ENCODE measurements at regions not wholly inside any gene's neighbourhood (a gene's known extent, or its start where the extent isn't known, plus 50 kb on each side); places are given as distances from the start of the nearest gene placed in this dataset.
"Not testable (repeated sequence)": the region's sequence is repeated elsewhere in the genome, so short reads cannot be mapped to it uniquely, and the experiment has no call there.

GRCh38 chr4:49157630-49158029 lies 171.6 kb downstream of the CWH43 start:
- not testable (repeated sequence) for H3K27ac Mint-ChIP-seq; H3K4me3 ChIP-seq (replicated peaks in 1 of 3; ENCODE audit: low read depth in 2 of 3, low read length in 3 of 3); H4K20me1 ChIP-seq (ENCODE audit: insufficient read depth, low read length); H3K9ac ChIP-seq (ENCODE audit: insufficient read depth, low read length, poor library complexity, severe bottlenecking); H3K36me3 ChIP-seq (replicated peaks in 1 of 2; ENCODE audit: control insufficient read depth in 1 of 2, insufficient read depth in 2 of 2, low read length in 2 of 2); H3K36me3 Mint-ChIP-seq; H3K27me3 Mint-ChIP-seq (ENCODE audit: low read depth in 3 of 3); H3K79me2 ChIP-seq (ENCODE audit: insufficient read depth, low read length); H3K4me2 ChIP-seq (replicated peaks; ENCODE audit: extremely low read depth, low read length, poor library complexity, severe bottlenecking); DNase-seq; H3K27me3 ChIP-seq (ENCODE audit: control insufficient read depth in 2 of 2, insufficient read depth in 2 of 2, low read length in 2 of 2); H3K4me1 Mint-ChIP-seq; H3K27ac ChIP-seq (ENCODE audit: low read depth in 1 of 2, low read length in 2 of 2); H3K4me1 ChIP-seq (ENCODE audit: control insufficient read depth in 1 of 2, insufficient read depth in 2 of 2, low read length in 2 of 2); H3K4me3 Mint-ChIP-seq; H2AFZ ChIP-seq (ENCODE audit: insufficient read depth, low read depth, low read length, poor library complexity, severe bottlenecking)
- peaks cover 37 to 58% (median 48%) of the 10 kb centered on the region in 7 donors for H3K9me3 Mint-ChIP-seq
- intact Hi-C loops (cut with micrococcal nuclease), result loop anchor here in 1 of 2 donors (10.0 kb wide), 1 partner anchor 53 kb away; no protein-coding TSS in a partner anchor
- H3K9me3 ChIP-seq (replicated peaks in 1 of 2; ENCODE audit: control insufficient read depth in 1 of 2, insufficient read depth in 1 of 2, low read length in 2 of 2), result peaks cover 48 to 51% of the 10 kb centered on the region in 2 donors
- WGBS (ENCODE audit: insufficient coverage), result 73% methylated on average over 1 of the region's 2 CpGs

- H3K4me2 ChIP-seq (replicated peaks; ENCODE audit: extremely low read depth, low read length, poor library complexity, severe bottlenecking); H4K20me1 ChIP-seq (ENCODE audit: insufficient read depth, low read length); DNase-seq; H3K4me3 Mint-ChIP-seq; H3K27me3 Mint-ChIP-seq (ENCODE audit: low read depth in 3 of 3); H3K4me1 Mint-ChIP-seq; H3K36me3 Mint-ChIP-seq; H3K27me3 ChIP-seq (ENCODE audit: control insufficient read depth in 2 of 2, insufficient read depth in 2 of 2, low read length in 2 of 2); H3K36me3 ChIP-seq (replicated peaks in 1 of 2; ENCODE audit: control insufficient read depth in 1 of 2, insufficient read depth in 2 of 2, low read length in 2 of 2); intact Hi-C loops (cut with micrococcal nuclease); H3K27ac Mint-ChIP-seq; H2AFZ ChIP-seq (ENCODE audit: insufficient read depth, low read depth, low read length, poor library complexity, severe bottlenecking); H3K27ac ChIP-seq (ENCODE audit: low read depth in 1 of 2, low read length in 2 of 2); H3K4me3 ChIP-seq (replicated peaks in 1 of 3; ENCODE audit: low read depth in 2 of 3, low read length in 3 of 3); H3K9ac ChIP-seq (ENCODE audit: insufficient read depth, low read length, poor library complexity, severe bottlenecking); H3K79me2 ChIP-seq (ENCODE audit: insufficient read depth, low read length); H3K4me1 ChIP-seq (ENCODE audit: control insufficient read depth in 1 of 2, insufficient read depth in 2 of 2, low read length in 2 of 2): not testable (repeated sequence)
- H3K9me3 Mint-ChIP-seq, result peaks cover 6 to 24% (median 22%) of the 10 kb centered on the region in 7 donors
- WGBS (ENCODE audit: insufficient coverage), result 76% methylated on average over 17 of the region's 23 CpGs
- H3K9me3 ChIP-seq (replicated peaks in 1 of 2; ENCODE audit: control insufficient read depth in 1 of 2, insufficient read depth in 1 of 2, low read length in 2 of 2), result peaks cover 13 to 16% of the 10 kb centered on the region in 2 donors
Observed at GRCh38 chr4:49161111-49161541, 175.1 kb downstream of the CWH43 start.

GRCh38 chr4:49164916-49165315 lies 178.8 kb downstream of the CWH43 start:
- H3K9me3 ChIP-seq (replicated peaks in 1 of 2; ENCODE audit: control insufficient read depth in 1 of 2, insufficient read depth in 1 of 2, low read length in 2 of 2); H3K4me1 Mint-ChIP-seq; H3K4me3 ChIP-seq (replicated peaks in 1 of 3; ENCODE audit: low read depth in 2 of 3, low read length in 3 of 3); H3K9ac ChIP-seq (ENCODE audit: insufficient read depth, low read length, poor library complexity, severe bottlenecking); H3K27ac Mint-ChIP-seq; H3K36me3 Mint-ChIP-seq; H3K27me3 ChIP-seq (ENCODE audit: control insufficient read depth in 2 of 2, insufficient read depth in 2 of 2, low read length in 2 of 2); H2AFZ ChIP-seq (ENCODE audit: insufficient read depth, low read depth, low read length, poor library complexity, severe bottlenecking); H3K36me3 ChIP-seq (replicated peaks in 1 of 2; ENCODE audit: control insufficient read depth in 1 of 2, insufficient read depth in 2 of 2, low read length in 2 of 2); H4K20me1 ChIP-seq (ENCODE audit: insufficient read depth, low read length); H3K27ac ChIP-seq (ENCODE audit: low read depth in 1 of 2, low read length in 2 of 2); DNase-seq; H3K27me3 Mint-ChIP-seq (ENCODE audit: low read depth in 3 of 3); H3K4me1 ChIP-seq (ENCODE audit: control insufficient read depth in 1 of 2, insufficient read depth in 2 of 2, low read length in 2 of 2); H3K4me2 ChIP-seq (replicated peaks; ENCODE audit: extremely low read depth, low read length, poor library complexity, severe bottlenecking); H3K4me3 Mint-ChIP-seq; H3K79me2 ChIP-seq (ENCODE audit: insufficient read depth, low read length); intact Hi-C loops (cut with micrococcal nuclease): not testable (repeated sequence)
- 90% methylated on average over 2 of the region's 6 CpGs for WGBS (ENCODE audit: insufficient coverage)
- H3K9me3 Mint-ChIP-seq, result peaks cover 1 to 17% (median 11%) of the 10 kb centered on the region in 7 donors

GRCh38 chr4:49177847-49178246 lies 191.8 kb downstream of the CWH43 start:
- H3K79me2 ChIP-seq (ENCODE audit: insufficient read depth, low read length); H3K4me1 Mint-ChIP-seq; H4K20me1 ChIP-seq (ENCODE audit: insufficient read depth, low read length); H3K4me2 ChIP-seq (replicated peaks; ENCODE audit: extremely low read depth, low read length, poor library complexity, severe bottlenecking); intact Hi-C loops (cut with micrococcal nuclease); H3K4me1 ChIP-seq (ENCODE audit: control insufficient read depth in 1 of 2, insufficient read depth in 2 of 2, low read length in 2 of 2); H3K9ac ChIP-seq (ENCODE audit: insufficient read depth, low read length, poor library complexity, severe bottlenecking); H3K27me3 ChIP-seq (ENCODE audit: control insufficient read depth in 2 of 2, insufficient read depth in 2 of 2, low read length in 2 of 2); H3K36me3 ChIP-seq (replicated peaks in 1 of 2; ENCODE audit: control insufficient read depth in 1 of 2, insufficient read depth in 2 of 2, low read length in 2 of 2); H3K4me3 ChIP-seq (replicated peaks in 1 of 3; ENCODE audit: low read depth in 2 of 3, low read length in 3 of 3); H3K4me3 Mint-ChIP-seq; DNase-seq; H2AFZ ChIP-seq (ENCODE audit: insufficient read depth, low read depth, low read length, poor library complexity, severe bottlenecking); H3K27me3 Mint-ChIP-seq (ENCODE audit: low read depth in 3 of 3); H3K27ac ChIP-seq (ENCODE audit: low read depth in 1 of 2, low read length in 2 of 2); H3K27ac Mint-ChIP-seq; H3K36me3 Mint-ChIP-seq; H3K9me3 ChIP-seq (replicated peaks in 1 of 2; ENCODE audit: control insufficient read depth in 1 of 2, insufficient read depth in 1 of 2, low read length in 2 of 2): not testable (repeated sequence)
- peaks cover 0 to 13% (median 6%) of the 10 kb centered on the region in 7 donors for H3K9me3 Mint-ChIP-seq
- 40% methylated on average over 1 of the region's 8 CpGs for WGBS (ENCODE audit: insufficient coverage)
